ENCODE measurements at regions not wholly inside any gene's neighbourhood (a gene's known extent, or its start where the extent isn't known, plus 50 kb on each side); places are given as distances from the start of the nearest gene placed in this dataset.

GRCh38 chr2:14941151-14941631 is 308.7 kb downstream of the LRATD1 start:
- Histone ChIP-seq H3K27ac (no peak overlapping the region), H3K4me1 (no peaks in the 10 kb centered on the region), H3K27me3 (no peaks in the 10 kb centered on the region), H3K9me3 (no peaks in the 10 kb centered on the region), H3K36me3 (no peaks in the 10 kb centered on the region), H3K4me3 (no peak overlapping the region)
- DNase-seq (no peak), ATAC-seq (peak in 2 of 4 donors; percentile 30 to 47)
- intact Hi-C loops (cut with DNase I), result no loop called here
- WGBS (ENCODE audit: insufficient coverage, low coverage, low lambda C conversion rate, missing lambda C conversion rate), result 55% methylated on average over 4 of the region's 4 CpGs
- TF ChIP-seq CTCF (IDR thresholded peaks at IDR 0.05) (no peak), POLR2A (IDR thresholded peaks at IDR 0.05) (no peak)

- no peaks in the 10 kb centered on the region for H3K36me3 ChIP-seq
- ATAC-seq, result no peak
- H3K4me3 ChIP-seq, result no peak overlapping the region
- no peaks in the 10 kb centered on the region for H3K9me3 ChIP-seq
- DNase-seq, result no peak
- no peak overlapping the region for H3K27ac ChIP-seq
- intact Hi-C loops (cut with DNase I), result no loop called here
- WGBS (ENCODE audit: insufficient coverage, low coverage, low lambda C conversion rate, missing lambda C conversion rate), result 65% methylated on average over 3 of the region's 3 CpGs
- TF ChIP-seq CTCF (IDR thresholded peaks at IDR 0.05), result no peak
- TF ChIP-seq POLR2A (IDR thresholded peaks at IDR 0.05), result no peak
- H3K4me1 ChIP-seq, result no peaks in the 10 kb centered on the region
- no peaks in the 10 kb centered on the region for H3K27me3 ChIP-seq
These were observed 310.5 kb downstream of the LRATD1 start for GRCh38 chr2:14942987-14943386.

GRCh38 chr2:14944562-14945346 is 312.2 kb downstream of the LRATD1 start:
- peak; percentile 42 to 76 (median 71) for ATAC-seq
- H3K27me3 ChIP-seq, result no peaks in the 10 kb centered on the region
- no peak for DNase-seq
- H3K4me1 ChIP-seq, result no peaks in the 10 kb centered on the region
- no peak overlapping the region for H3K27ac ChIP-seq
- 34% methylated on average over 5 of the region's 7 CpGs for WGBS (ENCODE audit: insufficient coverage, low coverage, low lambda C conversion rate, missing lambda C conversion rate)
- intact Hi-C loops (cut with DNase I), result no loop called here
- H3K4me3 ChIP-seq, result no peak overlapping the region
- TF ChIP-seq POLR2A (IDR thresholded peaks at IDR 0.05), result no peak
- TF ChIP-seq CTCF (IDR thresholded peaks at IDR 0.05), result peak in 3 of 4 donors; percentile 26 to 50 (median 35)
- H3K9me3 ChIP-seq, result no peaks in the 10 kb centered on the region
- H3K36me3 ChIP-seq, result no peaks in the 10 kb centered on the region

- Histone ChIP-seq H3K36me3 (no peaks in the 10 kb centered on the region), H3K9me3 (no peaks in the 10 kb centered on the region), H3K27me3 (no peaks in the 10 kb centered on the region), H3K4me3 (no peak overlapping the region), H3K4me1 (no peaks in the 10 kb centered on the region), H3K27ac (no peak overlapping the region)
- DNase-seq (no peak), ATAC-seq (no peak)
- TF ChIP-seq CTCF (IDR thresholded peaks at IDR 0.05), result no peak
- TF ChIP-seq POLR2A (IDR thresholded peaks at IDR 0.05), result no peak
- intact Hi-C loops (cut with DNase I), result no loop called here
- 56% methylated on average over 5 of the region's 5 CpGs for WGBS (ENCODE audit: insufficient coverage, low coverage, low lambda C conversion rate, missing lambda C conversion rate)
These were observed 319.2 kb downstream of the LRATD1 start for GRCh38 chr2:14951569-14952285.
